Body of pancreas (tissue), 4 donors: ENCODE measurements at regions not wholly inside any gene's neighbourhood (a gene's known extent, or its start where the extent isn't known, plus 50 kb on each side); places are given as distances from the start of the nearest gene placed in this dataset.

Experiments used
- CTCF ChIP-seq, 7 experiments: fragments of 450-650 bp in 4 of 7; fragments of 200-600 bp in 3 of 7; sonication (generic) in 3 of 7; IDR thresholded peaks; one replicate each; pipeline ENCODE4 v1.5.1; 2016 to 2019; ENCODE audit warnings: antibody characterized with exemption in 7 of 7
- POLR2A ChIP-seq, 3 donors: fragments of 450-650 bp; IDR thresholded peaks; one replicate each; pipeline ENCODE4 v1.6.1; 2016; ENCODE audit warnings: antibody characterized with exemption in 3 of 3, mild to moderate bottlenecking in 2 of 3

GRCh38 chr3:65265511-65265910, 577.7 kb upstream of the ADAMTS9 start:
- TF ChIP-seq CTCF (IDR thresholded peaks at IDR 0.05), result no peak
- TF ChIP-seq POLR2A (IDR thresholded peaks at IDR 0.05), result no peak
